Central memory CD4-positive, alpha-beta T cell (primary cell): ENCODE measurements at regions not wholly inside any gene's neighbourhood (a gene's known extent, or its start where the extent isn't known, plus 50 kb on each side); places are given as distances from the start of the nearest gene placed in this dataset.

Source experiments
- DNase-seq: peaks from one replicate; pipeline ENCODE4 v3.0.0; 2022

DNA sequence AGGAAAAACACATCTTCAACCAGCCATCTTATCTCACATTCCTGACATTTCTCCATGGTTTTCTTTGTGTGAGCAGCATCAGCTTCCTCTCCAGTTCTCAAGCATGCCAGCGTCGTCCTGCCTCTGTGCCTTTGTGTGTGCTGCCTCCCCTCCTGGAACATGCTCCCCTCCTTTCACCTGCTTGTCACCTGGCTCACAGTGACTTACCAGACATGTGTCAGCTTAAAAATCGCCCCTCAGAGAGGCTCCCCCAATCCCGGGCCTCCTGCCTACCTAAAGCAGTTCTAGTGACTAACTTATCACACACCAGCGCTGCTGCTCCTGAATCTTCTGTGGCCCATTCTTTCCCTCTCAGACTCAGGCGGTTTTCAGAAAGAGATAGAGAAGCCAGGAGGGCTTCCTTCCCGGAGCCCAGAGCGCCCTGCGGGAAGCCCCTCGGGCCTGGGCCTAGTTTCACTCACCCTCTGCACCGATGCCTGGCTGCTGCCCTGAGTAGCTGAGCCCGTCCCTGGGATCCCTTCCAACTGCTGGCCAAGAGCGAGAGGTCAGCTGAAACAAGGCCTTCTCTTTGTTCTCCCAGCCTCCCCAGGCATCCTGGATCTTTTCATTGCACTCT is 51.1 kb upstream of the MVB12B start:
- no peak for DNase-seq

DNA sequence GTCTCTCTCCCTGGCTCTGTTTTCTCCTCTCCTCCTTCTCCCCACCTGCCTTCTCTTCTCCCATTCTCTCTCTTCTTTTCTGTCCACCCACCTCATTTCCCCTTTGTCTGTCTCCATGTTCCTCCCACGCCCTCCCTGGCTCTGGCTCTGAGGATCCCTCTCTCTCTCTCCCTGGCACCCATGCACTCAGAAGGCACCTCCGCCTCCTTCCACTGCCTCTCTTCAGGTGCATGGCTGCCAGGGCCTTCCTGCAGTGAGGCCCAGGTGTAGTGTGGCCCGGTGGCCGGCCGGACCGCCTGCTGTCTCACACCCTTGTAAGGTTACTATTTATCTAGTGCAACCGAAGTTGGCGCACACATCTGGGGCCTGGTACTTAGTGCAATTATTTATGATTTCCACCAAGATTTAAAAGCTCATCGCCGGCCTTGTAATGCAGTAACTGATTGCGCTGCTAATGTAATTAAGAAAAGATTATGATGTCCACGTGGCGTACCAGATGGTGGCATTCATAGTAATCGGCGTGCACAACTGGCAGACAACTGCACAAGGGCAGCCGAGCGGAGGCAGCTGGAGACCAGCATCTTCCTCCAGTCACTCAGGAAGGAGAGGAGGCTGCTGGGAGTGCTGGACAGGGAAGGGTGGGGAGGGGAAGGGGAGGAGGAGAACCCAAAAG is 50.4 kb upstream of the MVB12B start:
- no peak for DNase-seq
